Smooth muscle cell (in vitro differentiated cells): ENCODE measurements at regions not wholly inside any gene's neighbourhood (a gene's known extent, or its start where the extent isn't known, plus 50 kb on each side); places are given as distances from the start of the nearest gene placed in this dataset.

Experiments
- DNase-seq: peaks from one replicate; lab custom pipeline; 2025; ENCODE audit not compliant: unreplicated experiment; lab: John Stamatoyannopoulos, UW
- H2AFZ ChIP-seq: fragments of 200-600 bp; sonication (generic); 2 replicates; pipeline ENCODE4 v1.6.0; 2016; ENCODE audit warnings: antibody characterized with exemption, low read depth, mild to moderate bottlenecking
- H3F3A ChIP-seq: fragments of 200-600 bp; sonication (generic); 2 replicates; pipeline ENCODE4 v1.6.0; 2017; ENCODE audit warnings: antibody characterized with exemption, low read depth
- H3K27ac ChIP-seq: fragments of 200-600 bp; sonication (generic); 2 replicates; pipeline ENCODE4 v1.5.1; 2016; ENCODE audit warnings: low read depth, mild to moderate bottlenecking
- H3K27me3 ChIP-seq: fragments of 200-600 bp; sonication (generic); 2 replicates; pipeline ENCODE4 v1.6.1; 2016; ENCODE audit warnings: low read depth, mild to moderate bottlenecking
- H3K36me3 ChIP-seq: fragments of 200-600 bp; sonication (generic); 2 replicates; pipeline ENCODE4 v1.5.1; 2016; ENCODE audit warnings: low read depth
- H3K4me1 ChIP-seq: fragments of 200-600 bp; sonication (generic); 2 replicates; pipeline ENCODE4 v1.5.1; 2016; ENCODE audit warnings: low read depth
- H3K4me2 ChIP-seq: fragments of 200-600 bp; sonication (generic); 2 replicates; pipeline ENCODE4 v1.6.0; 2016; ENCODE audit warnings: mild to moderate bottlenecking
- H3K4me3 ChIP-seq: fragments of 200-600 bp; sonication (generic); 2 replicates; pipeline ENCODE4 v1.5.1; 2016; ENCODE audit warnings: mild to moderate bottlenecking
- H3K79me2 ChIP-seq: fragments of 200-600 bp; sonication (generic); 2 replicates; pipeline ENCODE4 v1.6.0; 2016; ENCODE audit warnings: low read depth, mild to moderate bottlenecking
- H3K9ac ChIP-seq: fragments of 200-600 bp; sonication (generic); 2 replicates; pipeline ENCODE4 v1.6.0; 2016; ENCODE audit warnings: low read depth
- H3K9me3 ChIP-seq: fragments of 200-600 bp; sonication (generic); replicated peaks from 2 replicates; pipeline ENCODE4 v1.5.1; 2016; ENCODE audit warnings: low read depth
- H4K20me1 ChIP-seq: fragments of 200-600 bp; sonication (generic); 2 replicates; pipeline ENCODE4 v1.6.0; 2016; ENCODE audit warnings: low read depth
- WGBS: methylation state at CpG from one replicate; pipeline ENCODE4 v1.1.7; 2016; ENCODE audit warnings: low lambda C conversion rate; 5-methylcytosine and 5-hydroxymethylcytosine counted together
- TF ChIP-seq, protein P1 (sequence below): fragments of 200-600 bp; sonication (generic); IDR thresholded peaks from 2 replicates; pipeline ENCODE4 v1.5.1; 2017; ENCODE audit warnings: borderline replicate concordance, mild to moderate bottlenecking, antibody characterized with exemption; ENCODE audit not compliant: insufficient read depth, poor library complexity, severe bottlenecking

DNA sequence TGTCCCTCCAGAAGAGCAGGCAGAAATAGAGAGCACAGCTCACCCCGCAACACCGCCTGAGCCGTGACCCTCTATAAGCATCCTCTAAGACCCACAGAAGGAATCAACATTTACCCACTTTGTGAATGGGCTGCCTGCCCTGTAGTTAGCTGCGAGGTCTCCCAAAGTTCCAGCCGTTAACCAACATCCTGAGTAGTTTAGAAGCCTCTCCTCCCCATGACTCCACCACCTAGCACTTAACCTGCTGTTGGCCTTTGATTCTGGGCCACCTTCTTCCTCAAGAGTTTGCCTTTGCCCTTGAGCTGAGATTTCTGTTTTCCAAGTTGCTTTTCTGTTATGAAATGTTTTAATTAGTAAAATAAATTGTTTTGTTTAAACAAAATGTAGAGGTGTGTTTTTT is 75.8 kb downstream of the NUDT10 start:
- Histone ChIP-seq H3F3A (no peaks in the 10 kb centered on the region), H3K9me3 (no peaks in the 10 kb centered on the region), H3K27ac (no peak overlapping the region), H3K79me2 (no peaks in the 10 kb centered on the region), H4K20me1 (no peaks in the 10 kb centered on the region), H3K9ac (no peak overlapping the region), H3K27me3 (no peaks in the 10 kb centered on the region), H3K4me2 (no peak overlapping the region), H2AFZ (no peak overlapping the region), H3K36me3 (no peaks in the 10 kb centered on the region), H3K4me3 (no peak overlapping the region), H3K4me1 (no peaks in the 10 kb centered on the region)
- TF ChIP-seq, protein P1, sequence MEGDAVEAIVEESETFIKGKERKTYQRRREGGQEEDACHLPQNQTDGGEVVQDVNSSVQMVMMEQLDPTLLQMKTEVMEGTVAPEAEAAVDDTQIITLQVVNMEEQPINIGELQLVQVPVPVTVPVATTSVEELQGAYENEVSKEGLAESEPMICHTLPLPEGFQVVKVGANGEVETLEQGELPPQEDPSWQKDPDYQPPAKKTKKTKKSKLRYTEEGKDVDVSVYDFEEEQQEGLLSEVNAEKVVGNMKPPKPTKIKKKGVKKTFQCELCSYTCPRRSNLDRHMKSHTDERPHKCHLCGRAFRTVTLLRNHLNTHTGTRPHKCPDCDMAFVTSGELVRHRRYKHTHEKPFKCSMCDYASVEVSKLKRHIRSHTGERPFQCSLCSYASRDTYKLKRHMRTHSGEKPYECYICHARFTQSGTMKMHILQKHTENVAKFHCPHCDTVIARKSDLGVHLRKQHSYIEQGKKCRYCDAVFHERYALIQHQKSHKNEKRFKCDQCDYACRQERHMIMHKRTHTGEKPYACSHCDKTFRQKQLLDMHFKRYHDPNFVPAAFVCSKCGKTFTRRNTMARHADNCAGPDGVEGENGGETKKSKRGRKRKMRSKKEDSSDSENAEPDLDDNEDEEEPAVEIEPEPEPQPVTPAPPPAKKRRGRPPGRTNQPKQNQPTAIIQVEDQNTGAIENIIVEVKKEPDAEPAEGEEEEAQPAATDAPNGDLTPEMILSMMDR: no peak
- WGBS: 81% methylated on average over 5 of the region's 5 CpGs
- DNase-seq: no peak

DNA sequence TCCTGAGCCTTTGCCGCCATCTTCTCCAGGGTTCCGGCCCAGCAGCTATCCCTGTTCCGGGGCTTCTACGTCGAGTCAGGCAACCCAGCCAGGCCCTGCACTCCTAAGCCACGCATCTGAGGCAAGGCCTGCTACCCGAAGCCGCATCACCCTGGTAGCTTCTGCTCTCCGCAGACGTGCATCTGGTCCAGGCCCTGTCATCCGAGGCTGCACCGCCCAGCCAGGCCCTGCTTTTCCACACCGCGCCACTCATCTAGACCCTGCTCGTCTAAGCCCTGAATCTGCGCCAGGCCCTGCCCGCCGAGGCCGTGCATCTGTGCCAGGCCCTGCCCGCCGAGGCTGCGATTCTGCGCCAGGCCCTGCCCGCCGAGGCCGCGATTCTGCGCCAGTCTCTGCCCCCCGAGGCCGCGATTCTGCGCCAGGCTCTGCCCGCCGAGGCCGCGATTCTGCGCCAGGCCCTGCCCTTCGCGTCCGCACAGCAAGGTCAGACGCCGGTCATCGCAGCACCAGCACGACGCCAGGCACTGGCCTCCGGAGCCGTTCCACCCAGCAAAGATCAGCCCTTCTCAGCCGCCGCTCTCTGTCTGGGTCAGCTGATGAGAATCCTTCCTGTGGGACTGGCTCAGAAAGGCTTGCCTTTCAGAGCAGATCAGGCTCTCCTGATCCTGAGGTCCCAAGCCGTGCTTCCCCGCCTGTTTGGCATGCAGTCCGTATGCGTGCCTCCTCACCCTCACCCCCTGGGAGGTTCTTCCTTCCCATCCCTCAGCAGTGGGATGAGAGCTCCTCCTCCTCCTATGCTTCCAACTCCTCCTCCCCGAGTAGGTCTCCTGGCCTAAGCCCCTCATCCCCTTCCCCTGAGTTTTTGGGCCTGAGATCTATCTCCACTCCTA is 75.1 kb downstream of the NUDT10 start:
- Histone ChIP-seq H3F3A (no peaks in the 10 kb centered on the region), H3K27ac (no peak overlapping the region), H3K9ac (no peak overlapping the region), H3K36me3 (no peaks in the 10 kb centered on the region), H3K4me2 (no peak overlapping the region), H4K20me1 (no peaks in the 10 kb centered on the region), H3K79me2 (no peaks in the 10 kb centered on the region), H2AFZ (no peak overlapping the region), H3K4me1 (no peaks in the 10 kb centered on the region), H3K9me3 (no peaks in the 10 kb centered on the region), H3K27me3 (no peaks in the 10 kb centered on the region), H3K4me3 (no peak overlapping the region)
- TF ChIP-seq, protein P1: no peak
- DNase-seq: no peak
- 95% methylated on average over 54 of the region's 54 CpGs for WGBS

DNA sequence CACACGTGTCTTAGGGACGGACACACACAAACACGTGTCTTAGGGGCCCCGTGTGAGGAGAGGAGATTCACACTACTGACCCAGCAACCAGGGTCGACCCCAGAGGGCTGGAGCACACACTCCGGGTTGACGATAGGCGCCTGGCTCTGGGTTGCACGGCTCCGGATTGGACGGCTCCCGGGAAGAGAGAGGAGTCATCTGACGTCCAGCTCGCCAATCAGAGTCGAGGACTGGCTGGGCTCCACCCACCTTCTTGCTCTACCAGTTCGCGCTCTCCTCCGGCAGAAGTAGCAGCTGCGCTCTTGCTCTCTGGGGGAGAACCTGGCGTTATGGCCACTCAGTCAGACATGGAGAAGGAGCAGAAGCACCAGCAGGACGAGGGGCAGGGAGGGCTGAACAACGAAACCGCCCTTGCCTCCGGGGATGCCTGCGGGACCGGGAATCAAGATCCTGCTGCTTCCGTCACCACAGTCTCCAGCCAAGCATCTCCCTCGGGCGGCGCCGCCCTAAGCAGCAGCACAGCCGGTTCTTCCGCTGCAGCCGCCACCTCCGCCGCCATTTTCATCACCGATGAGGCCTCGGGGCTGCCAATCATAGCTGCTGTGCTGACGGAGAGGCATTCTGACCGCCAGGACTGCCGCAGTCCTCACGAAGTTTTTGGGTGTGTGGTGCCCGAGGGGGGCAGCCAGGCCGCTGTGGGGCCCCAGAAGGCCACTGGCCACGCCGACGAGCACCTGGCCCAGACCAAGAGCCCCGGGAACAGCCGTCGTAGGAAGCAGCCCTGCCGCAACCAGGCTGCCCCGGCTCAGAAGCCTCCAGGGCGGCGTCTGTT is 74.3 kb downstream of the NUDT10 start:
- no peak overlapping the region for H3K4me2 ChIP-seq
- no peaks in the 10 kb centered on the region for H4K20me1 ChIP-seq
- 91% methylated on average over 51 of the region's 54 CpGs for WGBS
- TF ChIP-seq, protein P1: no peak
- no peak overlapping the region for H3K4me3 ChIP-seq
- no peak overlapping the region for H3K9ac ChIP-seq
- H3K27ac ChIP-seq: no peak overlapping the region
- no peaks in the 10 kb centered on the region for H3K79me2 ChIP-seq
- no peaks in the 10 kb centered on the region for H3F3A ChIP-seq
- no peaks in the 10 kb centered on the region for H3K4me1 ChIP-seq
- H2AFZ ChIP-seq: no peak overlapping the region
- no peaks in the 10 kb centered on the region for H3K9me3 ChIP-seq
- H3K36me3 ChIP-seq: no peaks in the 10 kb centered on the region
- H3K27me3 ChIP-seq: no peaks in the 10 kb centered on the region
- DNase-seq: no peak
